ENCODE measurements at regions not wholly inside any gene's neighbourhood (a gene's known extent, or its start where the extent isn't known, plus 50 kb on each side); places are given as distances from the start of the nearest gene placed in this dataset.

DNA sequence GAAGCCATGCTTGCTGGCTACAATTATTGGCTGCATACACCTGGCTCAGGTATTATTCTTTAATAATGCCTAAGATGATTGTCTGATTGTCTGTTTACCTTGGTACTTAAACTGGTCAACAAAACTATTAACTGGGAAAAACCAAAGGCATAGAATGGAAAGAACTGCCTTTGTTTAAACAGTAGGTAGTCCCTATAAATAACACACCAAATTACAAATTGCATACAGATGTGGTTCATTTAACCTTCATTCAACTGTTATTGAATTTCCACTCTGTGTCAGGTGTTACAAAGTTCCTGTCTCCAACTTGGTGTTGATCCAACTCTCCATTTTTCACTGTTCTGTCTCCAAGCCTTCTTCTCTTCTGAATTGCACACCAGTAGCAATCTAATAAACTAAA is 79.8 kb upstream of the FSCB start:
- Mint-ChIP-seq H3K9me3 (peaks cover 3% of the 10 kb centered on the region), H3K27me3 (ENCODE audit: low read depth) (no peaks in the 10 kb centered on the region), H3K27ac (ENCODE audit: unreplicated experiment) (no peak overlapping the region), H3K4me3 (no peak overlapping the region), H3K36me3 (ENCODE audit: low read depth) (no peaks in the 10 kb centered on the region), H3K4me1 (no peaks in the 10 kb centered on the region)
- DNase-seq (ENCODE audit: low read depth, low spot score) = no peak
- TF ChIP-seq, protein P1, sequence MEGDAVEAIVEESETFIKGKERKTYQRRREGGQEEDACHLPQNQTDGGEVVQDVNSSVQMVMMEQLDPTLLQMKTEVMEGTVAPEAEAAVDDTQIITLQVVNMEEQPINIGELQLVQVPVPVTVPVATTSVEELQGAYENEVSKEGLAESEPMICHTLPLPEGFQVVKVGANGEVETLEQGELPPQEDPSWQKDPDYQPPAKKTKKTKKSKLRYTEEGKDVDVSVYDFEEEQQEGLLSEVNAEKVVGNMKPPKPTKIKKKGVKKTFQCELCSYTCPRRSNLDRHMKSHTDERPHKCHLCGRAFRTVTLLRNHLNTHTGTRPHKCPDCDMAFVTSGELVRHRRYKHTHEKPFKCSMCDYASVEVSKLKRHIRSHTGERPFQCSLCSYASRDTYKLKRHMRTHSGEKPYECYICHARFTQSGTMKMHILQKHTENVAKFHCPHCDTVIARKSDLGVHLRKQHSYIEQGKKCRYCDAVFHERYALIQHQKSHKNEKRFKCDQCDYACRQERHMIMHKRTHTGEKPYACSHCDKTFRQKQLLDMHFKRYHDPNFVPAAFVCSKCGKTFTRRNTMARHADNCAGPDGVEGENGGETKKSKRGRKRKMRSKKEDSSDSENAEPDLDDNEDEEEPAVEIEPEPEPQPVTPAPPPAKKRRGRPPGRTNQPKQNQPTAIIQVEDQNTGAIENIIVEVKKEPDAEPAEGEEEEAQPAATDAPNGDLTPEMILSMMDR (conservative IDR thresholded peaks at IDR 0.05) = no peak

DNA sequence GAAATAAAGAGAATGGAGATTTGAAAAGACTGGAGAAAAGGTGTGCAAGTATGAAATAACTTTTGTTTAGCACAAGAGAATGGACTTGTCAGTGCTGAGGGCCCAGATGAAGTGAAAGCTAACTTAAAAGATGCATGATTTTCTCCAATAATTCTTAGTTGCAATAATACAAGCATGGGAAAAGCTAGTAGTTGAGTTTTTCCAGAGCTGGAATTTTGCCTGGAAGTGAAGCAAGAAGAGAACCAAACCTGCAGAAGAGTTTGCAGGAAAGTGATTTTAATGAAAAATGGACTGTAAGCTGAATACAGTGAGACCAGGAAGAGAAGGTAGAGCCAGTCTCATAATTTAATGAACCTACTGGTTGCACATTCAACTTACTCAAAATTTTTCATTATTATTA is 69.3 kb upstream of the FSCB start:
- no peak overlapping the region for H3K27ac Mint-ChIP-seq (ENCODE audit: unreplicated experiment)
- no peaks in the 10 kb centered on the region for H3K27me3 Mint-ChIP-seq (ENCODE audit: low read depth)
- no peaks in the 10 kb centered on the region for H3K4me1 Mint-ChIP-seq
- no peak overlapping the region for H3K4me3 Mint-ChIP-seq
- H3K36me3 Mint-ChIP-seq (ENCODE audit: low read depth) = peaks cover 4% of the 10 kb centered on the region
- peaks cover 4% of the 10 kb centered on the region for H3K9me3 Mint-ChIP-seq
- no peak for DNase-seq (ENCODE audit: low read depth, low spot score)
- TF ChIP-seq, protein P1 (conservative IDR thresholded peaks at IDR 0.05) = no peak

DNA sequence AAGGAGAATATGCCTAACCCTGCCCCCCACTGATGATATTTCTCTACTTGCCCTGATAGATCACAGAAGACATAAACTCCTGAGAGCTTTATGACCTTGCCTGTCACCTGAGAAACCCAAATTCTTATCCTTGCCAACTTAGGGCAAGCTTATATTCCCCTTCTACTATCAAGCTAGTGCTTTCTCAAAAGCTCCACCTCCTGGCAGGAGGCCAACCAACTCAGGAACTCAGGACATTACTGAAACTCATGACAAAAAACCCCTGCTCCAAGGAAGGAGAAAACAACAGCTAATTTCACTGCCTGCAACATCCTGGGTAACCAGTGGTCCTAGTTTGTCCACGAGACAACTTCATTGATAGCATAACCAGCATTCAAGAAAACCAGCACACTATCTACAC is 60.9 kb upstream of the FSCB start:
- no peaks in the 10 kb centered on the region for H3K36me3 Mint-ChIP-seq (ENCODE audit: low read depth)
- no peaks in the 10 kb centered on the region for H3K4me1 Mint-ChIP-seq
- no peak for DNase-seq (ENCODE audit: low read depth, low spot score)
- no peaks in the 10 kb centered on the region for H3K27me3 Mint-ChIP-seq (ENCODE audit: low read depth)
- no peak overlapping the region for H3K27ac Mint-ChIP-seq (ENCODE audit: unreplicated experiment)
- H3K9me3 Mint-ChIP-seq = peaks cover 6% of the 10 kb centered on the region
- no peak overlapping the region for H3K4me3 Mint-ChIP-seq
- TF ChIP-seq, protein P1 (conservative IDR thresholded peaks at IDR 0.05) = no peak

DNA sequence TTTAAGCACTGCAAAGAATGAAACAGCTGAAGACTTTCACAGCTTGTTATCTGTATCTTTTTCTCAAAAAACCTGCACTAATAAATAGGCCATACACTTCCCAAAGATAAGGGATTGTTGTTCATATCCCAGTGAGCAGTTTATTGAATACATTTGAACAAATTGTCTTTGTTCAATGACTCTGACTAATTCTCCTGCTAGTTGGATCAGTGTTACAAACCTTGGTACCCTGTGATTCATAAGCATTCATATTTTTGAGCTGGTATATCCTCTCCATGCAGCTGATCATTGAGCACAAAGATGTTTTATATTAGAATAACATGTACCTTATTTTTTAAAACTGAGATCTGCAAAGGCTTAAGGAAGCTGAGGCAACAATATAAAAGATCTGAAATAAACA is 58.9 kb upstream of the FSCB start:
- Mint-ChIP-seq H3K4me3 (no peak overlapping the region), H3K36me3 (ENCODE audit: low read depth) (no peaks in the 10 kb centered on the region)
- TF ChIP-seq, protein P1 (conservative IDR thresholded peaks at IDR 0.05) = no peak

DNA sequence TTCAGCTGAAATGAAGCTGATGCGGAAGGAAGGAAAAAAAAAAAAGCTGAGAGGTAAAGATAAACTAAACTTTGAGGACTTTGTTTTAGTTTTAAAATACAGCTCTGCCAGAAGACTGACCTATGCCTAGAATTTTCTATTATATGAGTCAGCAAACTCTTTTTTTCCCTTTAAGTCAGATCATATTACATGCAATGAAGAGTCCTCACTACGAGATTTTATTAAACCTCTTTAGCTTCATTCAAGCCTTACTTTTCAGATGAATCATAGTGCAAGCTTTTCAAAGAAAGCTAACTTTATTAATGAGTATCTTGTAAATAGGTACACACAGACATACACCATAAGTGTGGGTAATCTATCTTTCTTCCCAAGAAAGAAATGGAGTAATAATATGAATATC is 57.8 kb upstream of the FSCB start:
- H3K4me1 Mint-ChIP-seq = no peaks in the 10 kb centered on the region
- H3K27me3 Mint-ChIP-seq (ENCODE audit: low read depth) = no peaks in the 10 kb centered on the region
- H3K36me3 Mint-ChIP-seq (ENCODE audit: low read depth) = no peaks in the 10 kb centered on the region
- H3K9me3 Mint-ChIP-seq = peaks cover 4% of the 10 kb centered on the region
- TF ChIP-seq, protein P1 (conservative IDR thresholded peaks at IDR 0.05) = no peak
- no peak overlapping the region for H3K4me3 Mint-ChIP-seq
- no peak overlapping the region for H3K27ac Mint-ChIP-seq (ENCODE audit: unreplicated experiment)
- no peak for DNase-seq (ENCODE audit: low read depth, low spot score)

More for the DNA sequence above, 58.9 kb upstream of the FSCB start:
- H3K4me1 Mint-ChIP-seq = no peaks in the 10 kb centered on the region
- H3K9me3 Mint-ChIP-seq = peaks cover 6% of the 10 kb centered on the region
- DNase-seq (ENCODE audit: low read depth, low spot score) = no peak
- no peak overlapping the region for H3K27ac Mint-ChIP-seq (ENCODE audit: unreplicated experiment)
- H3K27me3 Mint-ChIP-seq (ENCODE audit: low read depth) = no peaks in the 10 kb centered on the region

All from neural crest cell (in vitro differentiated cells).